ENCODE measurements at regions not wholly inside any gene's neighbourhood (a gene's known extent, or its start where the extent isn't known, plus 50 kb on each side); places are given as distances from the start of the nearest gene placed in this dataset.

DNA sequence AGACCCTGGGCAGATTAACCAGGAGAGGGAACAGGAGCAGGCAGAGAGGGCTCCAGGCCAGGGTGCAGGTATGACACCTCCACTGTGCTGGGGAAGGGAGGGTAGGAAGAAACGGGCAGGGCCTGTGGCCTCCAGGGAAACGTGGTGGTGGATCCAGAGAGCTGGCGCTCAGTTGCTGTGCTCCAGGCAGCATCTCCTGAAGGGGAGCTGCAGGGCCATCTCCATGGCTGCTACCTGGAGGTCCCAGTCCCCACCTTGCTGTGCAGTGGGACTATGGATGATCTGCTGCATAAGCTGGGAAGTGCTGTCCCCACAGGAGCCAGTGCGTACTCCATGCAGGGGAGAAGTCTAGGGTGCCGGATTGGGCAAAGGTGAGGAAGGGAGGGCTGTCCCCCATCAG lies 125.9 kb upstream of the RUNX3 start:
- TF ChIP-seq, protein P1, sequence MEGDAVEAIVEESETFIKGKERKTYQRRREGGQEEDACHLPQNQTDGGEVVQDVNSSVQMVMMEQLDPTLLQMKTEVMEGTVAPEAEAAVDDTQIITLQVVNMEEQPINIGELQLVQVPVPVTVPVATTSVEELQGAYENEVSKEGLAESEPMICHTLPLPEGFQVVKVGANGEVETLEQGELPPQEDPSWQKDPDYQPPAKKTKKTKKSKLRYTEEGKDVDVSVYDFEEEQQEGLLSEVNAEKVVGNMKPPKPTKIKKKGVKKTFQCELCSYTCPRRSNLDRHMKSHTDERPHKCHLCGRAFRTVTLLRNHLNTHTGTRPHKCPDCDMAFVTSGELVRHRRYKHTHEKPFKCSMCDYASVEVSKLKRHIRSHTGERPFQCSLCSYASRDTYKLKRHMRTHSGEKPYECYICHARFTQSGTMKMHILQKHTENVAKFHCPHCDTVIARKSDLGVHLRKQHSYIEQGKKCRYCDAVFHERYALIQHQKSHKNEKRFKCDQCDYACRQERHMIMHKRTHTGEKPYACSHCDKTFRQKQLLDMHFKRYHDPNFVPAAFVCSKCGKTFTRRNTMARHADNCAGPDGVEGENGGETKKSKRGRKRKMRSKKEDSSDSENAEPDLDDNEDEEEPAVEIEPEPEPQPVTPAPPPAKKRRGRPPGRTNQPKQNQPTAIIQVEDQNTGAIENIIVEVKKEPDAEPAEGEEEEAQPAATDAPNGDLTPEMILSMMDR (conservative IDR thresholded peaks at IDR 0.05): no peak
- TF ChIP-seq EZH2 (IDR thresholded peaks at IDR 0.05; ENCODE audit: low read depth): no peak

Measured in PC-9 (cell line).